ENCODE measurements at regions not wholly inside any gene's neighbourhood (a gene's known extent, or its start where the extent isn't known, plus 50 kb on each side); places are given as distances from the start of the nearest gene placed in this dataset.

- no peak for DNase-seq (ENCODE audit: low read depth in 3 of 3)
Measured at GRCh38 chr10:33813415-33813814, 478.9 kb upstream of the NRP1 start.

GRCh38 chr10:33812586-33812985 is 478.1 kb upstream of the NRP1 start:
- no peak for DNase-seq (ENCODE audit: low read depth in 3 of 3)

- DNase-seq (ENCODE audit: low read depth in 3 of 3), result no peak
Measured at GRCh38 chr10:33810986-33811385, 476.5 kb upstream of the NRP1 start.

- DNase-seq (ENCODE audit: low read depth in 3 of 3), result no peak
Measured at GRCh38 chr10:33809732-33810131, 475.3 kb upstream of the NRP1 start.

GRCh38 chr10:33808475-33808874 is 474.0 kb upstream of the NRP1 start:
- no peak for DNase-seq (ENCODE audit: low read depth in 3 of 3)

GRCh38 chr10:33807531-33808359 is 473.3 kb upstream of the NRP1 start:
- DNase-seq (ENCODE audit: low read depth in 3 of 3), result no peak

- no peak for DNase-seq (ENCODE audit: low read depth in 3 of 3)
Measured at GRCh38 chr10:33805831-33806230, 471.4 kb upstream of the NRP1 start.

- DNase-seq (ENCODE audit: low read depth in 3 of 3), result no peak
Measured at GRCh38 chr10:33804584-33804983, 470.1 kb upstream of the NRP1 start.

GRCh38 chr10:33803248-33803647 is 468.8 kb upstream of the NRP1 start:
- no peak for DNase-seq (ENCODE audit: low read depth in 3 of 3)

- DNase-seq (ENCODE audit: low read depth in 3 of 3), result no peak
Measured at GRCh38 chr10:33802566-33802965, 468.1 kb upstream of the NRP1 start.

GRCh38 chr10:33801705-33802104 is 467.2 kb upstream of the NRP1 start:
- DNase-seq (ENCODE audit: low read depth in 3 of 3), result no peak

GRCh38 chr10:33800986-33801385 is 466.5 kb upstream of the NRP1 start:
- no peak for DNase-seq (ENCODE audit: low read depth in 3 of 3)

- no peak for DNase-seq (ENCODE audit: low read depth in 3 of 3)
Measured at GRCh38 chr10:33800545-33800944, 466.1 kb upstream of the NRP1 start.

GRCh38 chr10:33799944-33800323 is 465.5 kb upstream of the NRP1 start:
- no peak for DNase-seq (ENCODE audit: low read depth in 3 of 3)

- DNase-seq (ENCODE audit: low read depth in 3 of 3), result no peak
Measured at GRCh38 chr10:33799281-33799943, 464.9 kb upstream of the NRP1 start.

GRCh38 chr10:33798754-33799153 is 464.3 kb upstream of the NRP1 start:
- DNase-seq (ENCODE audit: low read depth in 3 of 3), result no peak

GRCh38 chr10:33796680-33797079 is 462.2 kb upstream of the NRP1 start:
- no peak for DNase-seq (ENCODE audit: low read depth in 3 of 3)

GRCh38 chr10:33795529-33795928 is 461.1 kb upstream of the NRP1 start:
- DNase-seq (ENCODE audit: low read depth in 3 of 3), result no peak

- no peak for DNase-seq (ENCODE audit: low read depth in 3 of 3)
Measured at GRCh38 chr10:33794460-33794859, 460.0 kb upstream of the NRP1 start.

- DNase-seq (ENCODE audit: low read depth in 3 of 3), result no peak
Measured at GRCh38 chr10:33793793-33794192, 459.3 kb upstream of the NRP1 start.

GRCh38 chr10:33791272-33791660 is 456.8 kb upstream of the NRP1 start:
- no peak for DNase-seq (ENCODE audit: low read depth in 3 of 3)

GRCh38 chr10:33790521-33791271 is 456.2 kb upstream of the NRP1 start:
- DNase-seq (ENCODE audit: low read depth in 3 of 3), result no peak

- DNase-seq (ENCODE audit: low read depth in 3 of 3), result no peak
Measured at GRCh38 chr10:33783557-33783956, 449.1 kb upstream of the NRP1 start.

Measured in stimulated activated CD4-positive, alpha-beta T cell treated with anti-CD3 and anti-CD28 coated beads, TNF-alpha, amount 100 ng/mL, for 48 hours (primary cell).